OCI-LY1 (cell line): ENCODE measurements at regions not wholly inside any gene's neighbourhood (a gene's known extent, or its start where the extent isn't known, plus 50 kb on each side); places are given as distances from the start of the nearest gene placed in this dataset.

Experiments used
- H2AFZ ChIP-seq: fragments of 200-600 bp; sonication (generic), shearing (Covaris generic); 2 replicates; pipeline ENCODE4 v1.6.0; 2014; ENCODE audit warnings: antibody characterized with exemption, mild to moderate bottlenecking, low read length
- H3F3A ChIP-seq: fragments of 200-600 bp; sonication (generic), shearing (Covaris generic); 2 replicates; pipeline ENCODE4 v1.6.0; 2014; ENCODE audit warnings: mild to moderate bottlenecking, antibody characterized with exemption, low read length, moderate library complexity; ENCODE audit not compliant: insufficient read depth
- H3K27ac ChIP-seq: fragments of 200-600 bp; sonication (generic); 2 replicates; pipeline ENCODE4 v1.5.1; 2014; ENCODE audit warnings: low read length, mixed run types, mild to moderate bottlenecking, low read depth; ENCODE audit not compliant: poor library complexity, severe bottlenecking
- H3K27me3 ChIP-seq: fragments of 200-600 bp; sonication (generic); 2 replicates; pipeline ENCODE4 v1.6.0; 2014; ENCODE audit warnings: antibody characterized with exemption, mild to moderate bottlenecking, low read length, moderate library complexity; ENCODE audit not compliant: insufficient read depth
- H3K36me3 ChIP-seq: fragments of 200-600 bp; sonication (generic); 2 replicates; pipeline ENCODE4 v1.6.1; 2014; ENCODE audit warnings: mild to moderate bottlenecking, antibody characterized with exemption, low read length, moderate library complexity, mixed read lengths; ENCODE audit not compliant: insufficient read depth
- H3K4me1 ChIP-seq: fragments of 200-600 bp; sonication (generic); 2 replicates; pipeline ENCODE4 v1.5.1; 2014; ENCODE audit warnings: mild to moderate bottlenecking, low read length, moderate library complexity; ENCODE audit not compliant: insufficient read depth, severe bottlenecking
- H3K4me2 ChIP-seq: fragments of 200-600 bp; sonication (generic), shearing (Covaris generic); 2 replicates; pipeline ENCODE4 v1.6.1; 2014; ENCODE audit warnings: low read length
- H3K4me3 ChIP-seq: fragments of 200-600 bp; sonication (generic); 2 replicates; pipeline ENCODE4 v1.5.1; 2014; ENCODE audit warnings: low read length, low read depth, mild to moderate bottlenecking, mixed read lengths; ENCODE audit not compliant: poor library complexity, severe bottlenecking
- H3K79me2 ChIP-seq: fragments of 200-600 bp; shearing (Covaris generic); 2 replicates; pipeline ENCODE4 v1.6.1; 2016; ENCODE audit warnings: mixed run types, low read length, mixed read lengths; ENCODE audit not compliant: insufficient read depth
- H3K9ac ChIP-seq: fragments of 200-600 bp; sonication (generic), shearing (Covaris generic); 2 replicates; pipeline ENCODE4 v1.6.1; 2014; ENCODE audit warnings: mild to moderate bottlenecking, low read length, mixed read lengths
- H3K9me2 ChIP-seq: fragments of 200-600 bp; sonication (generic), shearing (Covaris generic); 2 replicates; pipeline ENCODE4 v1.6.1; 2014; ENCODE audit warnings: low read depth, mild to moderate bottlenecking, low read length, mixed read lengths
- H3K9me3 ChIP-seq: fragments of 200-600 bp; shearing (Covaris generic); 2 replicates; pipeline ENCODE4 v1.6.1; 2014; ENCODE audit warnings: low read length, mixed read lengths
- H4K20me1 ChIP-seq: fragments of 200-600 bp; sonication (generic), shearing (Covaris generic); 2 replicates; pipeline ENCODE4 v1.6.0; 2016; ENCODE audit warnings: mild to moderate bottlenecking, low read length; ENCODE audit not compliant: insufficient read depth
- CTCF ChIP-seq: fragments of 200-600 bp; sonication (generic), shearing (Covaris generic); IDR thresholded peaks from 2 replicates; pipeline ENCODE4 v1.5.1; 2017; ENCODE audit warnings: mild to moderate bottlenecking, antibody characterized with exemption, low read length, moderate library complexity, mixed read lengths
- EZH2 ChIP-seq: fragments of 200-600 bp; sonication (generic), shearing (Covaris generic); IDR thresholded peaks from 2 replicates; pipeline ENCODE4 v1.8.0; 2017; ENCODE audit warnings: borderline replicate concordance, mixed run types, mild to moderate bottlenecking, antibody characterized with exemption, low read length, moderate library complexity, mixed read lengths

DNA sequence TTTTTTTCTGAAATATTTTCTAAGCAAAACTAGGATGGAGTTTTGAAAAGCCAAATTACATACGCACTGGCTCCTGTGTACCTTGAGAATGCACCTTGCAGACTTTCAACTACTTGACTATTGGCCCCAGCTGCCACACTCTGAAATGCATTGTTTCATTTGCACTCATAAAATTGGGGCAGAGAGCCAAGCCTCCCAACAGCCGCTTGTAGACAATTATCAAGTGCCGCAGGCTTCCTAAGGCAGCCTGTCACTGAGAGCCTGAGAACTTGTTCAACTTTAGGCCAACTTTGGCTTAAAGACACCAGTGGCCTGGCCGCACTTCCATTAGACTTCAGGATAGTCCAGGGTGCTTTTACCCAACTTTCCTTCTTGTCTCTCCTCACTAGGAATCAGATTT lies 115.7 kb upstream of the STARD13 start:
- no peak overlapping the region for H2AFZ ChIP-seq
- no peaks in the 10 kb centered on the region for H3K36me3 ChIP-seq
- no peaks in the 10 kb centered on the region for H3K79me2 ChIP-seq
- no peaks in the 10 kb centered on the region for H3K9me2 ChIP-seq
- TF ChIP-seq EZH2 (no peak), CTCF (no peak)
- H3K27ac ChIP-seq = no peak overlapping the region
- H4K20me1 ChIP-seq = no peaks in the 10 kb centered on the region
- no peaks in the 10 kb centered on the region for H3K4me1 ChIP-seq
- H3K4me2 ChIP-seq = no peak overlapping the region
- no peak overlapping the region for H3K9ac ChIP-seq
- no peak overlapping the region for H3K4me3 ChIP-seq
- H3K27me3 ChIP-seq = no peaks in the 10 kb centered on the region
- no peaks in the 10 kb centered on the region for H3F3A ChIP-seq
- H3K9me3 ChIP-seq = no peaks in the 10 kb centered on the region

- Histone ChIP-seq H3K36me3 (no peaks in the 10 kb centered on the region), H3K27me3 (no peaks in the 10 kb centered on the region), H3K9me2 (no peaks in the 10 kb centered on the region)
Measured at GRCh38 chr13:33402975-33403374, 117.4 kb upstream of the STARD13 start.

GRCh38 chr13:33403807-33404362 lies 118.3 kb upstream of the STARD13 start:
- H3K4me2 ChIP-seq = no peak overlapping the region
- no peaks in the 10 kb centered on the region for H3K9me3 ChIP-seq
- H3K27ac ChIP-seq = no peak overlapping the region
- no peaks in the 10 kb centered on the region for H3K27me3 ChIP-seq
- H3K4me3 ChIP-seq = no peak overlapping the region
- H3F3A ChIP-seq = no peaks in the 10 kb centered on the region
- H3K79me2 ChIP-seq = no peaks in the 10 kb centered on the region
- TF ChIP-seq CTCF (no peak), EZH2 (no peak)
- H3K9me2 ChIP-seq = no peaks in the 10 kb centered on the region
- H3K9ac ChIP-seq = no peak overlapping the region
- no peaks in the 10 kb centered on the region for H4K20me1 ChIP-seq
- no peaks in the 10 kb centered on the region; the same call in 1 of the 2 replicates for H3K36me3 ChIP-seq
- no peak overlapping the region for H2AFZ ChIP-seq
- no peaks in the 10 kb centered on the region for H3K4me1 ChIP-seq

More at GRCh38 chr13:33402975-33403374, 117.4 kb upstream of the STARD13 start:
- H4K20me1 ChIP-seq = no peaks in the 10 kb centered on the region
- H3K4me2 ChIP-seq = no peak overlapping the region
- TF ChIP-seq EZH2 = no peak
- no peak for TF ChIP-seq CTCF
- H3K4me1 ChIP-seq = no peaks in the 10 kb centered on the region
- H3K27ac ChIP-seq = no peak overlapping the region
- no peaks in the 10 kb centered on the region for H3K79me2 ChIP-seq
- H2AFZ ChIP-seq = no peak overlapping the region
- H3K9me3 ChIP-seq = no peaks in the 10 kb centered on the region
- no peak overlapping the region for H3K9ac ChIP-seq
- H3F3A ChIP-seq = no peaks in the 10 kb centered on the region
- H3K4me3 ChIP-seq = no peak overlapping the region
